Gastrocnemius medialis (tissue), 4 donors: ENCODE measurements at regions not wholly inside any gene's neighbourhood (a gene's known extent, or its start where the extent isn't known, plus 50 kb on each side); places are given as distances from the start of the nearest gene placed in this dataset.

Experiments used
- ATAC-seq, 2 donors: fragments of 150-250 bp; one replicate each; pipeline ENCODE4 v1.9.1; 2016
- DNase-seq, 2 donors: peaks; one replicate each; pipeline ENCODE4 v3.0.0-alpha.2; 2019
- H3K27ac ChIP-seq, 4 donors: fragments of 200-600 bp; sonication (generic); 1 replicate in 1 of 4; 2 replicates in 3 of 4; pipeline ENCODE4 v1.5.1; 2016 to 2018; ENCODE audit warnings: mild to moderate bottlenecking in 2 of 4, moderate library complexity in 1 of 4
- H3K27me3 ChIP-seq, 3 donors: fragments of 200-600 bp; sonication (generic) in 2 of 3; 1 replicate in 1 of 3; 2 replicates in 2 of 3; pipeline versions ENCODE4 v1.5.1 to v1.6.0; 2016 to 2019; ENCODE audit warnings: mild to moderate bottlenecking in 1 of 3, moderate library complexity in 1 of 3
- H3K36me3 ChIP-seq, 2 donors: fragments of 200-600 bp; sonication (generic) in 1 of 2; one replicate each; pipeline ENCODE4 v1.5.1; 2017 to 2018
- H3K4me1 ChIP-seq, 2 donors: fragments of 200-600 bp; sonication (generic) in 1 of 2; one replicate each; pipeline ENCODE4 v1.5.1; 2016 to 2017; ENCODE audit warnings: mild to moderate bottlenecking in 2 of 2
- H3K4me3 ChIP-seq, 4 donors: fragments of 200-600 bp; sonication (generic) in 3 of 4; 1 replicate in 1 of 4; 2 replicates in 3 of 4; pipeline ENCODE4 v1.5.1; 2016 to 2019; ENCODE audit warnings: mild to moderate bottlenecking in 2 of 4
- H3K9me3 ChIP-seq, 3 donors: fragments of 200-600 bp; sonication (generic) in 2 of 3; 1 replicate in 1 of 3; 2 replicates in 2 of 3; pipeline ENCODE4 v1.5.1; 2016 to 2019
- POLR2A ChIP-seq, 2 donors: fragments of 450-650 bp; IDR thresholded peaks; one replicate each; pipeline ENCODE4 v1.6.1; 2017; ENCODE audit warnings: antibody characterized with exemption in 2 of 2, mild to moderate bottlenecking in 2 of 2, moderate library complexity in 2 of 2
- in situ Hi-C, 4 donors: fragments of 200-750 bp; cut with MboI; loops; one replicate each; pipeline versions ENCODE4 v1.15.0 to v1.8.0; 2017; ENCODE audit warnings: low sequenced_read_pairs in 4 of 4
- intact Hi-C: fragments of 100-400 bp; cut with DNase I; formaldehyde crosslinking; loops from one replicate; pipeline ENCODE4 v1.15.1; 2023; ENCODE audit warnings: low total_unique reads
- TF ChIP-seq, protein P1 (sequence below), 5 experiments: fragments of 450-650 bp in 3 of 5; fragments of 200-600 bp in 2 of 5; sonication (generic) in 2 of 5; IDR thresholded peaks in 4 of 5; conservative IDR thresholded peaks in 1 of 5; 1 replicate in 4 of 5; 2 replicates in 1 of 5; pipeline ENCODE4 v1.5.1; 2016 to 2019; ENCODE audit warnings: antibody characterized with exemption in 5 of 5, mild to moderate bottlenecking in 3 of 5, moderate library complexity in 3 of 5

DNA sequence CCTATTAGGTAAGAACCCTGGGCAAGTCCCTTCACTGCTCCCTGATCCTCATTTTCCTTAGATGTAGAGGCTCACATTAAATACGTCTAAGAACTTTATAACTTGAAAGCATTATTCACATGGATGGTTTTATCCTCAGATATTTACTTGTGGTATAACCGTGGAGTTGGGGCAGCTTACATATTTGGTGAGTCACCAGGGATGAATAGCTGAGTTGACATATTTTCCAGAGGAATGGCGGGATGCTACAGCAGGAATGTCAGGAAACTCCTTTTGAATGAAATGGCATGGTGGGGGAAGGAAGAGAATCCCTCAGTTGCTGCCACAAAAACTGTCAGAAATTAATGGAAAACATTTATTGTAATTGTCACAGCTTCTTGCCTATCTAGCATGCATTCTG, 165.3 kb upstream of the RPS6KA3 start:
- ATAC-seq (no peak), DNase-seq (no peak)
- Histone ChIP-seq H3K27ac (no peak overlapping the region), H3K4me3 (no peak overlapping the region), H3K4me1 (no peaks in the 10 kb centered on the region), H3K27me3 (peaks cover 0 to 6% (median 0%) of the 10 kb centered on the region in 3 donors), H3K36me3 (no peaks in the 10 kb centered on the region), H3K9me3 (no peaks in the 10 kb centered on the region)
- intact Hi-C loops (no loop called here), in situ Hi-C loops (loop anchor here in 2 of 4 donors (25.0 kb wide), 1 partner anchor 195 kb away; no protein-coding TSS in a partner anchor)
- no peak for TF ChIP-seq POLR2A (IDR thresholded peaks at IDR 0.05)
- TF ChIP-seq, protein P1, sequence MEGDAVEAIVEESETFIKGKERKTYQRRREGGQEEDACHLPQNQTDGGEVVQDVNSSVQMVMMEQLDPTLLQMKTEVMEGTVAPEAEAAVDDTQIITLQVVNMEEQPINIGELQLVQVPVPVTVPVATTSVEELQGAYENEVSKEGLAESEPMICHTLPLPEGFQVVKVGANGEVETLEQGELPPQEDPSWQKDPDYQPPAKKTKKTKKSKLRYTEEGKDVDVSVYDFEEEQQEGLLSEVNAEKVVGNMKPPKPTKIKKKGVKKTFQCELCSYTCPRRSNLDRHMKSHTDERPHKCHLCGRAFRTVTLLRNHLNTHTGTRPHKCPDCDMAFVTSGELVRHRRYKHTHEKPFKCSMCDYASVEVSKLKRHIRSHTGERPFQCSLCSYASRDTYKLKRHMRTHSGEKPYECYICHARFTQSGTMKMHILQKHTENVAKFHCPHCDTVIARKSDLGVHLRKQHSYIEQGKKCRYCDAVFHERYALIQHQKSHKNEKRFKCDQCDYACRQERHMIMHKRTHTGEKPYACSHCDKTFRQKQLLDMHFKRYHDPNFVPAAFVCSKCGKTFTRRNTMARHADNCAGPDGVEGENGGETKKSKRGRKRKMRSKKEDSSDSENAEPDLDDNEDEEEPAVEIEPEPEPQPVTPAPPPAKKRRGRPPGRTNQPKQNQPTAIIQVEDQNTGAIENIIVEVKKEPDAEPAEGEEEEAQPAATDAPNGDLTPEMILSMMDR (IDR thresholded peaks at IDR 0.05 in 4 of 5, conservative IDR thresholded peaks at IDR 0.05 in 1 of 5): no peak

DNA sequence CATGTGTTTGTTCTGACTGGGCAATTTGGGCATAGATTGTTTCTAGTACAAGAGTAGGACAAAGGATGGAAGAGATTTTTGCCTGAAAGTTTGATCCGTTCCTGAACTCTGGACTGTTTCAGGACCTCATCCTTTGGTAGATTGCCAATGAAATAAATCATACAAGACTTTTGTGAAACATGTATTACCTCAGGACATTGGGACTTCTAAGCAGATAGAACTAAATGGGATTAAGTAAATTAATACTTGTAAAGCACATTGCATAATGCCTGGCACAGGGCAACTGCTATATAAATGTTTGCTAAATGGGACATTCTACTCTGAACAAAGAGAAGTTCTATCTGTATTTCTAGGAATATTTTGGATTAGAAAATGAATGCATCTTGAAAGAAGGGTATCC, 164.8 kb upstream of the RPS6KA3 start:
- Histone ChIP-seq H3K9me3 (no peaks in the 10 kb centered on the region), H3K27ac (no peak overlapping the region), H3K4me1 (no peaks in the 10 kb centered on the region), H3K27me3 (peaks cover 0 to 6% (median 0%) of the 10 kb centered on the region in 3 donors), H3K4me3 (no peak overlapping the region), H3K36me3 (no peaks in the 10 kb centered on the region)
- TF ChIP-seq, protein P1 (IDR thresholded peaks at IDR 0.05 in 4 of 5, conservative IDR thresholded peaks at IDR 0.05 in 1 of 5): no peak
- ATAC-seq (no peak), DNase-seq (no peak)
- intact Hi-C loops (no loop called here), in situ Hi-C loops (loop anchor here in 2 of 4 donors (25.0 kb wide), 1 partner anchor 194 kb away; no protein-coding TSS in a partner anchor)

DNA sequence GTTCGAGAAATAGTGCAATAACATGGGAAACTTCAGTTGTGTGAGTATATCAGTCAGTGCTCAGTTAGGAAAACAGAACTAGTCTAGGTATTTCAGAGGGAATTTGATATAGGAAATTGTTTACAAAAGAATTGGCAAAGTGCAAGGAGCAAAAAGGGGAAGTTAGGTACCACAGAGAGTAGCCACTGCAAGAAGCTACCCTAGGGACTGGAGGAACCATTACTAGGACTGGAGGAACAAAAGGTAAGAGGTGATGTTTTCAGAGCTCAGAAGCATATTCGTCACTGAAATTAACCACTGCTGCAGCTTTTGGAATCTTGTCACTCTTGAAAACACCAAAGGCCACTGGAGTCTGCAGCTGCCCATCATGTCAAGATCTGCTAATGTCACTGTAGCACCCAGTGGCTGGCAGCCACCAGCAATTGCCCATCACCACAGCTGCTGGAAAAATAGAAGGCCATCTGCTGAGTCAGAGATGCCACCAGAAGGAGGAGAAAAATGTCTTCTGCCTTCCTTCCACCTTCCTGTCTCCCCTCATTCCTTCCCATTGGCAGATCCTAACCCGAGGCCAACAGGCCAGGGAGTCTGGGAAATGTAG, 160.6 kb upstream of the RPS6KA3 start:
- no peak for TF ChIP-seq POLR2A (IDR thresholded peaks at IDR 0.05)
- TF ChIP-seq, protein P1 (IDR thresholded peaks at IDR 0.05 in 4 of 5, conservative IDR thresholded peaks at IDR 0.05 in 1 of 5): no peak
- peaks cover 0 to 6% (median 0%) of the 10 kb centered on the region in 3 donors for H3K27me3 ChIP-seq
- no peak for DNase-seq
- in situ Hi-C loops: loop anchor here in 2 of 4 donors (25.0 kb wide), 1 partner anchor 190 kb away; no protein-coding TSS in a partner anchor
- no peak overlapping the region for H3K27ac ChIP-seq
- no peak for ATAC-seq
- no peaks in the 10 kb centered on the region for H3K4me1 ChIP-seq
- H3K9me3 ChIP-seq: no peaks in the 10 kb centered on the region
- H3K4me3 ChIP-seq: no peak overlapping the region
- intact Hi-C loops: no loop called here
- no peaks in the 10 kb centered on the region for H3K36me3 ChIP-seq

DNA sequence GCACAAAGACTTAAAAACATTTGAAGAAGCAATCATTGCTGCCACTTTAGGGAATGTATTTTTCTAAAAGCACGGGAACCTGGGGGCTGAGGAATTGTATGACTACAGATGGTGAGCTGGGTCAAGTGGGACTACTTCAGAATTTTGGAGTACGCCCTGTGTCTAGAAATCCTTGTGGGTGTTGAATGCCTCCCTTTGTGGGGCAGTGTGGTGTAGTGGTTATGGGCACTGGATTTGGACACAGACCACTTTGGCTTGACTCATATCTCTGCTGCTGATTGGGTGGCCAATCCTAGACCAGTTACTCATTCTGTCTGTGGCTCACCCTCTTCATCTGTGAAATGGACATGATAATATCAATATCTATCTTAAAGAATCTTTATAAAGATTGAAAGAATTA, 155.0 kb upstream of the RPS6KA3 start:
- no peak for DNase-seq
- H3K27me3 ChIP-seq: no peaks in the 10 kb centered on the region
- H3K4me1 ChIP-seq: no peaks in the 10 kb centered on the region
- no peak for ATAC-seq
- no peak overlapping the region for H3K4me3 ChIP-seq
- TF ChIP-seq, protein P1 (IDR thresholded peaks at IDR 0.05 in 4 of 5, conservative IDR thresholded peaks at IDR 0.05 in 1 of 5): no peak
- no peak for TF ChIP-seq POLR2A (IDR thresholded peaks at IDR 0.05)
- H3K27ac ChIP-seq: no peak overlapping the region
- H3K9me3 ChIP-seq: no peaks in the 10 kb centered on the region
- in situ Hi-C loops: loop anchor here in 1 of 4 donors (25.0 kb wide), 1 partner anchor 91 kb away; no protein-coding TSS in a partner anchor
- intact Hi-C loops: no loop called here
- no peaks in the 10 kb centered on the region for H3K36me3 ChIP-seq
